OCI-LY7 (cell line): ENCODE measurements at regions not wholly inside any gene's neighbourhood (a gene's known extent, or its start where the extent isn't known, plus 50 kb on each side); places are given as distances from the start of the nearest gene placed in this dataset.

Experiments used
- BruUV-seq: library from RNA; stranded (reverse); fragments of 400-500 nt; replicated peaks from 2 replicates; lab custom pipeline; 2021; lab: Mats Ljungman, UMichigan
- CTCF ChIA-PET: fragments of 300-600 bp; sonication (Branson Sonifier 250); formaldehyde crosslinking; loops from one replicate; lab custom pipeline; 2022; ENCODE audit warnings: antibody characterized with exemption; ENCODE audit not compliant: unreplicated experiment; lab: Charles Lee
- POLR2A ChIA-PET: fragments of 300-600 bp; sonication (Branson Sonifier 250); formaldehyde crosslinking; loops from one replicate; lab custom pipeline; 2022; ENCODE audit warnings: antibody characterized with exemption; lab: Charles Lee
- DNase-seq: peaks from one replicate; pipeline ENCODE4 v3.0.0-alpha.2; 2015; ENCODE audit warnings: low spot score
- H2AFZ ChIP-seq: fragments of 200-600 bp; sonication (generic), shearing (Covaris generic); 2 replicates; pipeline ENCODE4 v1.6.1; 2014; ENCODE audit warnings: mild to moderate bottlenecking, antibody characterized with exemption, low read length, moderate library complexity
- H3K27ac ChIP-seq: fragments of 200-600 bp; sonication (generic); 2 replicates; pipeline ENCODE4 v1.5.1; 2014; ENCODE audit warnings: mixed run types, low read depth, mild to moderate bottlenecking, moderate library complexity, low read length, inconsistent platforms; ENCODE audit not compliant: poor library complexity, severe bottlenecking
- H3K36me3 ChIP-seq: fragments of 200-600 bp; sonication (generic); 2 replicates; pipeline ENCODE4 v1.6.1; 2014; ENCODE audit warnings: mild to moderate bottlenecking, antibody characterized with exemption, low read length, moderate library complexity, mixed read lengths; ENCODE audit not compliant: insufficient read depth
- H3K4me1 ChIP-seq: fragments of 200-600 bp; sonication (generic); 2 replicates; pipeline ENCODE4 v1.5.1; 2014; ENCODE audit warnings: mild to moderate bottlenecking, low read length; ENCODE audit not compliant: insufficient read depth, poor library complexity, severe bottlenecking
- H3K4me2 ChIP-seq: fragments of 200-600 bp; sonication (generic); 2 replicates; pipeline ENCODE4 v1.6.1; 2014; ENCODE audit warnings: mild to moderate bottlenecking, low read length
- H3K4me3 ChIP-seq: fragments of 200-600 bp; sonication (generic); 2 replicates; pipeline ENCODE4 v1.5.1; 2014; ENCODE audit warnings: mild to moderate bottlenecking, low read depth, low read length; ENCODE audit not compliant: poor library complexity, severe bottlenecking
- H3K79me2 ChIP-seq: fragments of 200-600 bp; sonication (generic); 2 replicates; pipeline ENCODE4 v1.6.1; 2016; ENCODE audit warnings: low read depth, mild to moderate bottlenecking, low read length, moderate library complexity, mixed read lengths; ENCODE audit not compliant: insufficient read depth
- H3K9me2 ChIP-seq: fragments of 200-600 bp; sonication (generic); 2 replicates; pipeline ENCODE4 v1.6.1; 2016; ENCODE audit warnings: mild to moderate bottlenecking, low read length, mixed read lengths; ENCODE audit not compliant: insufficient read depth
- H3K9me3 ChIP-seq: fragments of 200-600 bp; sonication (generic); 2 replicates; pipeline ENCODE4 v1.6.1; 2014; ENCODE audit warnings: mild to moderate bottlenecking, mixed run types, low read length, mixed read lengths
- H4K20me1 ChIP-seq: fragments of 200-600 bp; sonication (generic); 2 replicates; pipeline ENCODE4 v1.6.1; 2014; ENCODE audit warnings: mild to moderate bottlenecking, antibody characterized with exemption, low read length, moderate library complexity, mixed read lengths; ENCODE audit not compliant: insufficient read depth
- CTCF ChIP-seq: fragments of 200-600 bp; sonication (generic); conservative IDR thresholded peaks from 2 replicates; pipeline ENCODE4 v1.5.1; 2014; ENCODE audit warnings: mild to moderate bottlenecking, antibody characterized with exemption, low read length, moderate library complexity, mixed read lengths
- EZH2phosphoT487 ChIP-seq: fragments of 200-600 bp; sonication (generic); IDR thresholded peaks from 2 replicates; pipeline ENCODE4 v1.6.1; 2018; ENCODE audit warnings: low read depth, borderline replicate concordance, mild to moderate bottlenecking, mixed run types, antibody characterized with exemption, low read length, moderate library complexity, mixed read lengths
- intact Hi-C: fragments of 100-400 bp; cut with micrococcal nuclease; formaldehyde crosslinking; loops from one replicate; pipeline ENCODE4 v1.10.0; 2022; ENCODE audit not compliant: unreplicated experiment

GRCh38 chr14:100655741-100656085 is 68.5 kb upstream of the BEGAIN start:
- intact Hi-C loops = no loop called here
- TF ChIP-seq CTCF = no peak
- no peak for TF ChIP-seq EZH2phosphoT487
- Histone ChIP-seq H3K4me1 (peaks cover 7% of the 10 kb centered on the region), H3K79me2 (no peaks in the 10 kb centered on the region), H4K20me1 (no peaks in the 10 kb centered on the region), H3K9me2 (no peaks in the 10 kb centered on the region), H3K4me2 (no peak overlapping the region), H3K4me3 (no peak overlapping the region), H3K9me3 (no peaks in the 10 kb centered on the region), H2AFZ (no peak overlapping the region), H3K36me3 (no peaks in the 10 kb centered on the region), H3K27ac (no peak overlapping the region)
- BruUV-seq = no TSS peak
- POLR2A ChIA-PET = interaction anchor here (0.6 kb wide), 1 partner anchor 214 kb away, joined by 5 read pairs; no protein-coding TSS in a partner anchor
- CTCF ChIA-PET = no interaction called here
- no peak for DNase-seq

GRCh38 chr14:100656996-100657395 is 69.7 kb upstream of the DLK1 start:
- H3K9me3 ChIP-seq = no peaks in the 10 kb centered on the region
- no peak for DNase-seq
- no peaks in the 10 kb centered on the region for H3K79me2 ChIP-seq
- no peaks in the 10 kb centered on the region for H3K36me3 ChIP-seq
- intact Hi-C loops = no loop called here
- CTCF ChIA-PET = no interaction called here
- no peaks in the 10 kb centered on the region for H4K20me1 ChIP-seq
- no peak for TF ChIP-seq EZH2phosphoT487
- TF ChIP-seq CTCF = no peak
- no peak overlapping the region for H3K27ac ChIP-seq
- no TSS peak for BruUV-seq
- H2AFZ ChIP-seq = no peak overlapping the region
- H3K9me2 ChIP-seq = no peaks in the 10 kb centered on the region
- POLR2A ChIA-PET = no interaction called here
- H3K4me2 ChIP-seq = no peak overlapping the region
- peaks cover 7% of the 10 kb centered on the region for H3K4me1 ChIP-seq
- H3K4me3 ChIP-seq = no peak overlapping the region

GRCh38 chr14:100657780-100658179 is 68.9 kb upstream of the DLK1 start:
- H3K4me3 ChIP-seq = no peak overlapping the region
- H2AFZ ChIP-seq = no peak overlapping the region
- H3K4me1 ChIP-seq = peaks cover 7% of the 10 kb centered on the region
- H3K4me2 ChIP-seq = no peak overlapping the region
- H3K9me2 ChIP-seq = no peaks in the 10 kb centered on the region
- no peaks in the 10 kb centered on the region for H3K9me3 ChIP-seq
- no TSS peak for BruUV-seq
- intact Hi-C loops = no loop called here
- no peak overlapping the region for H3K27ac ChIP-seq
- no peaks in the 10 kb centered on the region for H4K20me1 ChIP-seq
- no peaks in the 10 kb centered on the region for H3K36me3 ChIP-seq
- DNase-seq = no peak
- no peak for TF ChIP-seq CTCF
- no peak for TF ChIP-seq EZH2phosphoT487
- ChIA-PET CTCF (no interaction called here), POLR2A (no interaction called here)
- H3K79me2 ChIP-seq = no peaks in the 10 kb centered on the region
